Mucosa of descending colon (tissue), 3 donors: ENCODE measurements at regions not wholly inside any gene's neighbourhood (a gene's known extent, or its start where the extent isn't known, plus 50 kb on each side); places are given as distances from the start of the nearest gene placed in this dataset.
"Not testable (repeated sequence)": the region's sequence is repeated elsewhere in the genome, so short reads cannot be mapped to it uniquely, and the experiment has no call there.

Experiments
- ATAC-seq: fragments of 200-7000 bp; cut with Tn5 transposase; one replicate; pipeline ENCODE4 v1.9.1; 2020; ENCODE audit warnings: mild to moderate bottlenecking, moderate library complexity
- DNase-seq, 3 donors: peaks; one replicate each; pipeline ENCODE4 v3.0.0-alpha.2; 2020
- H3K36me3 ChIP-seq: fragments of 200-600 bp; one replicate; pipeline ENCODE4 v1.8.0; 2021; ENCODE audit warnings: low read depth, mild to moderate bottlenecking
- H3K4me1 ChIP-seq: fragments of 200-600 bp; one replicate; pipeline ENCODE4 v1.8.0; 2021; ENCODE audit warnings: low read depth, mild to moderate bottlenecking
- H3K4me3 ChIP-seq: fragments of 200-600 bp; one replicate; pipeline ENCODE4 v1.8.0; 2021; ENCODE audit warnings: mild to moderate bottlenecking
- H3K9me3 ChIP-seq: fragments of 200-600 bp; one replicate; pipeline ENCODE4 v1.8.0; 2021; ENCODE audit warnings: mild to moderate bottlenecking
- intact Hi-C, 2 donors: fragments of 100-400 bp; cut with DNase I in 1 of 2; cut with micrococcal nuclease in 1 of 2; formaldehyde crosslinking; loops; one replicate each; pipeline versions ENCODE4 v1.11.0 to v1.11.1; 2022; cut with DNase I, micrococcal nuclease
- TF ChIP-seq, protein P1 (sequence below): fragments of 200-600 bp; IDR thresholded peaks from one replicate; pipeline ENCODE4 v1.8.0; 2022; ENCODE audit warnings: antibody characterized with exemption, mild to moderate bottlenecking
- donor health status: DM: no; HTN: no; CAD: no; lungs with moderate emphysema.
- donor health status: DM: no; HTN: no; CAD: no.
- donor health status: DM: no; HTN: yes; CAD: no.

DNA sequence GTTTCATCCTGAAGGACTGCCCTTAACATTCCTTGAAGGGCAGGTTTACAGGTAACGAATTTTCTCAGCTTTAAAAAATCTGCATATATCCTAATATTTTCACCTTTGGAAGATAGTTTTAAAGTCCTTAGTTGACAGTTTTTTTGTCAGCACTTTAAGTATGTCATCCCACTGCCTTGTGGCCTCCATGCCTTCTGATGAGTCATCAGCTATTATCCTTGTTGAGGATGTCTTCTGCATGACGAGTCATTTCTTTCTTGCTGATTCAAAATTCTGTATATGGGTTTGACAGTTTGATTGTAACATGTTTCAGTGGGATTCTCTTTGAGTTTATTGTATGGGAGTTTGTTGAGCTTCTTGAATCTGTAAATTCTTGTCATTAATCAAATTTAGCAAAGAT, 500.6 kb downstream of the DISC1 start:
- ATAC-seq (no peak), DNase-seq (no peak)
- TF ChIP-seq, protein P1, sequence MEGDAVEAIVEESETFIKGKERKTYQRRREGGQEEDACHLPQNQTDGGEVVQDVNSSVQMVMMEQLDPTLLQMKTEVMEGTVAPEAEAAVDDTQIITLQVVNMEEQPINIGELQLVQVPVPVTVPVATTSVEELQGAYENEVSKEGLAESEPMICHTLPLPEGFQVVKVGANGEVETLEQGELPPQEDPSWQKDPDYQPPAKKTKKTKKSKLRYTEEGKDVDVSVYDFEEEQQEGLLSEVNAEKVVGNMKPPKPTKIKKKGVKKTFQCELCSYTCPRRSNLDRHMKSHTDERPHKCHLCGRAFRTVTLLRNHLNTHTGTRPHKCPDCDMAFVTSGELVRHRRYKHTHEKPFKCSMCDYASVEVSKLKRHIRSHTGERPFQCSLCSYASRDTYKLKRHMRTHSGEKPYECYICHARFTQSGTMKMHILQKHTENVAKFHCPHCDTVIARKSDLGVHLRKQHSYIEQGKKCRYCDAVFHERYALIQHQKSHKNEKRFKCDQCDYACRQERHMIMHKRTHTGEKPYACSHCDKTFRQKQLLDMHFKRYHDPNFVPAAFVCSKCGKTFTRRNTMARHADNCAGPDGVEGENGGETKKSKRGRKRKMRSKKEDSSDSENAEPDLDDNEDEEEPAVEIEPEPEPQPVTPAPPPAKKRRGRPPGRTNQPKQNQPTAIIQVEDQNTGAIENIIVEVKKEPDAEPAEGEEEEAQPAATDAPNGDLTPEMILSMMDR: no peak
- H3K9me3 ChIP-seq: no peaks in the 10 kb centered on the region
- H3K36me3 ChIP-seq: no peaks in the 10 kb centered on the region
- intact Hi-C loops: no loop called here
- no peaks in the 10 kb centered on the region for H3K4me1 ChIP-seq
- no peak overlapping the region for H3K4me3 ChIP-seq

DNA sequence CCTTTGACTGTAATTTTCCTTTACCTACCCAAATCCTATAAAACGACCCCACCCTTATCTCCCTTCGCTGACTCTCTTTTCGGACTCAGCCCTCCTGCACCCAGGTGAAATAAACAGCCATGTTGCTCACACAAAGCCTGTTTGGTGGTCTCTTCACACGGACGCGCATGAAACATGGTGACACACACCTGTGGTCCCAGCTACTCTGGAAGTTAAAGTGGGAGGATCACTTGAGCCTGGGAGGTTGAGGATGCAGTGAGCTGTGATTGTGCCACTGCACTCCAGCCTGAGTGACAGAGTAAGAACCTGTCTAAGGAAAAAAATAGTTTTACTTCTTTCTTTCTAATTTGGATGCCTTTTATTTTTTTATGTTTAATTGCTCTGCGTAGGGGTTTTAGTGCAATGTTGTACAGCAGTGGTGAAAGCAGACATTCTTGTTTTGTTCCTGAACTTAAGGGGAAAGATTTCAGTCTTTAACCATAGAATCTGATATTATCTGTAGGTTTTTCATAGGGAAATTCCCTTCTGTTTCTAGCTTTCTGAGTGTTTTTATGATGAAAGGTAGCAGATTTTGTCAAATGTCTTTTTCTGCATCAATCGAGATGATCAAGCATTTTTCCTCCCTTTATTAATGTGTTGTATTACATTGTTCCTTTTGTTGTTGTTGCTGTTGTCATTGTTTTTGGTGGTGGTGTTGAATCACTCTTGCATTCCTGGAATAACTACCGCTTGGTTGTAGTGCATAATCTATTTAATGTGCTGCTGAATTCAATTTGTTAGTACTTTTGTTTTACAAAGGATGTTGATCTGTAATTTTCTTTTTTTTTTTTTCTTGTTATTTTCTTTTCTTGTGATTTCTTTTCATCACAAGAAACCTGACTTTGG, 497.4 kb downstream of the DISC1 start:
- ATAC-seq (no peak), DNase-seq (no peak)
- Histone ChIP-seq H3K9me3 (no peaks in the 10 kb centered on the region), H3K36me3 (no peaks in the 10 kb centered on the region), H3K4me3 (no peak overlapping the region), H3K4me1 (no peaks in the 10 kb centered on the region)
- intact Hi-C loops: no loop called here
- TF ChIP-seq, protein P1: no peak

DNA sequence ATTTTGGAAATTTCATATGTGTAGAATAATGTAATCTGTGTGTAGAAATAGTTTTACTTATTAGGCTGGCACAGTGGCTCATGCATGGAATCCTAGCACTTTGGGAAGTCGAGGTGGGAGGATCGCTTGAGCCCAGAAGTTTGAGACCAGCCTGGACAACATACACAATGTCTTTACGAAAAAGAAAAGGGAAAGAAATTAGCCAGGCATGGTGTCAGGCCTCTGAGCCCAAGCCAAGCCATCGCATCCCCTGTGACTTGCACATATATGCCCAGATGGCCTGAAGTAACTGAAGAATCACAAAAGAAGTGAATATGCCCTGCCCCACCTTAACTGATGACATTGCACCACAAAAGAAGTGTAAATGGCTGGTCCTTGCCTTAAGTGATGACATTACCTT, 491.3 kb downstream of the DISC1 start:
- H3K4me1 ChIP-seq, H3K36me3 ChIP-seq, intact Hi-C loops, ATAC-seq, H3K4me3 ChIP-seq, H3K9me3 ChIP-seq, DNase-seq: not testable (repeated sequence)

DNA sequence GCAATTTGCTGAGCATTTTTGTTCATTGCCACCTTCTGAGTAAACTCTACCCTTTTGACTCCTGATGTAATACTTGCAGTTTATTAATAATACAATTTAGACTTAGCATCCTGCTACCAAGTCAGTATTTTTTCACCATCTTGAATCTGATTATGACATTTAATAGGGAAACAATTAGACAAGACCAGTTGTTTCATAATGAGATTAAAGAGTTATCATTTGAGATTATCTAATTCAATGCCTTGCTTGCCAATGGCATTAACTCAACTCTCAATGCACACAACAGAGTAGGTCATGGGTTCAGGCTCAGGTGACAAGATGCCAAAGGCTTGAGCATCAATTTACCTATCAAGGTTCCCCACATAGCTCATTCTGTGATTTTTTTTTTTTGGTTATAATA, 488.4 kb downstream of the DISC1 start:
- H3K36me3 ChIP-seq: no peaks in the 10 kb centered on the region
- no peak overlapping the region for H3K4me3 ChIP-seq
- ATAC-seq (no peak), DNase-seq (no peak)
- intact Hi-C loops: no loop called here
- TF ChIP-seq, protein P1: no peak
- H3K9me3 ChIP-seq: no peaks in the 10 kb centered on the region
- H3K4me1 ChIP-seq: no peaks in the 10 kb centered on the region

DNA sequence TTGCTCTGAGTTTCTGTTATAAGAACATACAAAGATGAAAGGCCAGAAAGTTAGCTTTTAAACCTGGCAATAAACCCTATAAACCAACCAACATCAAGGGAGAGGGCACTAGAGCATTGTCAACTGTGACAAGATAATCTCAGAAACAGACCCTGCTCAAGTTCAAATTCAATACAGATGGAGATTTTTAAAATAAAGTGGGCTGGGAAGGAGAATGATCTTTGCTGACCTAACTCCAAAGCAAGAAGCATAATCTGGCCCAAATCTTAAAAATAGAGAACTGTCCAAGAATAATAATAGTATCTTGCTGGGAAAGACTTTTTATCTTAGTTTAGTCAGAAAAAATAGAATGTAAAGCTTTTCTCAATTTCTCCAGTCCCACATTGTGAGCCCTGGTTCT, 485.5 kb downstream of the DISC1 start:
- no peaks in the 10 kb centered on the region for H3K36me3 ChIP-seq
- intact Hi-C loops: no loop called here
- ATAC-seq: no peak
- no peak overlapping the region for H3K4me3 ChIP-seq
- H3K4me1 ChIP-seq: no peaks in the 10 kb centered on the region
- TF ChIP-seq, protein P1: no peak
- no peaks in the 10 kb centered on the region for H3K9me3 ChIP-seq
- DNase-seq: no peak

DNA sequence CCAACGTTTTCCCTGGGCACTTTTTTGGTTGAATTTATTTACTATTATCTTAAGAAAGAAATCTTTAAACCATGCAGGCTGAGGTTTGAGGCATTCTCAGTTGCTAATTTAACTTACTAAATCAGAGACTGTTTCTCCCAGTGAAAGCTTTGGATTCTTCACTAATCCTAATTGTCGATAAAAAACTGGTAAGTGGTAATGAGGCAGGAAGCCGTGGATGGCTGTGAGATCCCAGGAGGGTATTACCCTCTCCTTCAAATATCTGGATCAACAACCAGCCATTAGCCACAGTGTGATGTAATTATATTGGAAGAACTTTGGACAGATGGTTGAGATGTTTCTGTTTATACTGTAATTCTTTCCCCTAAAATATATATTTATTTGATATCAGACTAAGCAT, 485.0 kb downstream of the DISC1 start:
- TF ChIP-seq, protein P1: no peak
- no peaks in the 10 kb centered on the region for H3K36me3 ChIP-seq
- intact Hi-C loops: no loop called here
- no peak overlapping the region for H3K4me3 ChIP-seq
- ATAC-seq (no peak), DNase-seq (no peak)
- no peaks in the 10 kb centered on the region for H3K9me3 ChIP-seq
- H3K4me1 ChIP-seq: no peaks in the 10 kb centered on the region
